Panc1 (cell line): ENCODE measurements at regions not wholly inside any gene's neighbourhood (a gene's known extent, or its start where the extent isn't known, plus 50 kb on each side); places are given as distances from the start of the nearest gene placed in this dataset.

Experiments
- ATAC-seq: fragments of 200-7000 bp; cut with Tn5 transposase; 2 replicates; pipeline ENCODE4 v1.9.1; 2020; ENCODE audit warnings: mild to moderate bottlenecking, moderate library complexity
- BruUV-seq: library from RNA; stranded (reverse); fragments of 400-500 nt; replicated peaks from 2 replicates; lab custom pipeline; 2021; lab: Mats Ljungman, UMichigan
- CTCF ChIA-PET: fragments of 300-600 bp; sonication (Branson Sonifier 250); formaldehyde crosslinking; loops from one replicate; lab custom pipeline; 2022; ENCODE audit warnings: antibody characterized with exemption; lab: Charles Lee
- POLR2A ChIA-PET: fragments of 300-600 bp; sonication (Branson Sonifier 250); formaldehyde crosslinking; loops from one replicate; lab custom pipeline; 2022; ENCODE audit warnings: antibody characterized with exemption; lab: Charles Lee
- DNase-seq: peaks from one replicate; pipeline ENCODE4 v3.0.0-alpha.2; 2010; ENCODE audit warnings: low read depth, low spot score
- H3K27ac ChIP-seq: 2 replicates; pipeline ENCODE4 v1.5.1; 2011; ENCODE audit warnings: mild to moderate bottlenecking, low read length, inconsistent platforms
- H3K27me3 ChIP-seq: fragments of 200-500 bp; sonication (Bioruptor generic); 2 replicates; pipeline ENCODE4 v1.6.0; 2014; ENCODE audit warnings: low read length, inconsistent platforms; ENCODE audit not compliant: control insufficient read depth, insufficient read depth
- H3K36me3 ChIP-seq: fragments of 200-500 bp; sonication (Bioruptor generic); 2 replicates; pipeline ENCODE4 v1.5.1; 2014; ENCODE audit warnings: inconsistent platforms, mild to moderate bottlenecking, low read length, moderate library complexity; ENCODE audit not compliant: control insufficient read depth, insufficient read depth
- H3K4me1 ChIP-seq: 2 replicates; pipeline ENCODE4 v1.5.1; 2011; ENCODE audit warnings: inconsistent platforms, mild to moderate bottlenecking, low read length, moderate library complexity; ENCODE audit not compliant: control insufficient read depth, insufficient read depth
- H3K4me3 ChIP-seq, 2 experiments: 2 replicates each; pipeline ENCODE4 v1.5.1; 2011 to 2012; ENCODE audit warnings: low read depth in 2 of 2, low read length in 2 of 2, mild to moderate bottlenecking in 2 of 2, inconsistent platforms in 1 of 2, moderate library complexity in 1 of 2
- H3K9me3 ChIP-seq: fragments of 200-500 bp; sonication (Bioruptor generic); 2 replicates; pipeline ENCODE4 v1.5.1; 2014; ENCODE audit warnings: low read depth, mild to moderate bottlenecking, inconsistent platforms, low read length, moderate library complexity; ENCODE audit not compliant: control insufficient read depth, insufficient read depth
- CTCF ChIP-seq: fragments of 450-650 bp; IDR thresholded peaks from 2 replicates; pipeline ENCODE4 v1.5.1; 2017; ENCODE audit warnings: mild to moderate bottlenecking
- POLR2AphosphoS5 ChIP-seq: IDR thresholded peaks from 2 replicates; pipeline ENCODE4 v1.6.1; 2012; ENCODE audit warnings: mild to moderate bottlenecking, low read depth, low read length, moderate library complexity
- SIN3A ChIP-seq: IDR thresholded peaks from 2 replicates; pipeline ENCODE4 v1.6.1; 2012; ENCODE audit warnings: low read depth, mild to moderate bottlenecking, low read length, moderate library complexity, borderline replicate concordance; ENCODE audit not compliant: insufficient read depth
- TCF7L2 ChIP-seq: IDR thresholded peaks from 2 replicates; pipeline ENCODE4 v1.6.1; 2011; ENCODE audit warnings: mild to moderate bottlenecking, low read depth, low read length, inconsistent platforms
- in situ Hi-C: cut with HindIII; loops from 2 replicates; pipeline ENCODE4 v1.10.0; 2016; ENCODE audit warnings: low sequenced_read_pairs, low pct_unique_long_range_greater_than_20kb
- intact Hi-C: fragments of 100-400 bp; cut with micrococcal nuclease; formaldehyde crosslinking; loops from one replicate; pipeline ENCODE4 v1.10.0; 2022; ENCODE audit not compliant: unreplicated experiment
- TF ChIP-seq, protein P1 (sequence below), 2 experiments: IDR thresholded peaks; 2 replicates each; pipeline ENCODE4 v1.6.1; 2011 to 2012; ENCODE audit warnings: low read depth in 2 of 2, control low read depth in 1 of 2, low read length in 1 of 2, mild to moderate bottlenecking in 1 of 2, moderate library complexity in 1 of 2; ENCODE audit not compliant: insufficient read depth in 1 of 2

DNA sequence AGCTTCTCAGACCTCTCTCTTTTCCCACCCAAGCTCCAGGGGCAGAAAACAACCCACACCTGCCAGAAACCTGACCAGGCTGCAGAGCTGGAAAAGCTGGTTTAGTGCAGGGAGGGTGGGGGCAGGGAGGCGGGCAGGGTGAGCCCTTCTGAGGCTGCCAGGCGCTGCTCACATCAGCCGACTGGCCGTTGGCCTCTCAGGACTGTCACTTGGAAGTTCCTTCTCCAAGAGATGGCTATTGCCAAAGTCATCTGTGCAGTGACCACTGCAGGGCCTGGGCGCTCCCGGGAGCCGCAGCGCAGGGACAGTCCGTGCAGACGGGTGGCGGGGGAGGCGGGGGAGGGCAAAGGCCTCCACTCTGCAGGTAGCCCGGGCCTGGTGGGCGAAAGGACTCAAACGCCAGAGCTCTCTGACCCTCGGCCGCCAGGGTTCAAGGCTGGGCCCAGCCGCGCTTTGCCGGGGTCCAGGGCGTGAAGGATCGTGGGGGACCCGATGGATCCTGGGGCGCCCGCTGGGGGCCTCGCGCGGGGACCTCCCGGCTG is 205.0 kb upstream of the IER5L start:
- Histone ChIP-seq H3K4me3 (peak overlapping the region; percentile 29 to 36; a peak in 3 of 4 replicates), H3K27me3 (no peaks in the 10 kb centered on the region), H3K36me3 (no peaks in the 10 kb centered on the region), H3K27ac (peak overlapping the region; percentile 70), H3K9me3 (no peaks in the 10 kb centered on the region), H3K4me1 (peaks cover 10% of the 10 kb centered on the region)
- no TSS peak for BruUV-seq
- intact Hi-C loops (no loop called here), in situ Hi-C loops (no loop called here)
- TF ChIP-seq CTCF (no peak), SIN3A (no peak), TCF7L2 (no peak), POLR2AphosphoS5 (no peak)
- TF ChIP-seq, protein P1, sequence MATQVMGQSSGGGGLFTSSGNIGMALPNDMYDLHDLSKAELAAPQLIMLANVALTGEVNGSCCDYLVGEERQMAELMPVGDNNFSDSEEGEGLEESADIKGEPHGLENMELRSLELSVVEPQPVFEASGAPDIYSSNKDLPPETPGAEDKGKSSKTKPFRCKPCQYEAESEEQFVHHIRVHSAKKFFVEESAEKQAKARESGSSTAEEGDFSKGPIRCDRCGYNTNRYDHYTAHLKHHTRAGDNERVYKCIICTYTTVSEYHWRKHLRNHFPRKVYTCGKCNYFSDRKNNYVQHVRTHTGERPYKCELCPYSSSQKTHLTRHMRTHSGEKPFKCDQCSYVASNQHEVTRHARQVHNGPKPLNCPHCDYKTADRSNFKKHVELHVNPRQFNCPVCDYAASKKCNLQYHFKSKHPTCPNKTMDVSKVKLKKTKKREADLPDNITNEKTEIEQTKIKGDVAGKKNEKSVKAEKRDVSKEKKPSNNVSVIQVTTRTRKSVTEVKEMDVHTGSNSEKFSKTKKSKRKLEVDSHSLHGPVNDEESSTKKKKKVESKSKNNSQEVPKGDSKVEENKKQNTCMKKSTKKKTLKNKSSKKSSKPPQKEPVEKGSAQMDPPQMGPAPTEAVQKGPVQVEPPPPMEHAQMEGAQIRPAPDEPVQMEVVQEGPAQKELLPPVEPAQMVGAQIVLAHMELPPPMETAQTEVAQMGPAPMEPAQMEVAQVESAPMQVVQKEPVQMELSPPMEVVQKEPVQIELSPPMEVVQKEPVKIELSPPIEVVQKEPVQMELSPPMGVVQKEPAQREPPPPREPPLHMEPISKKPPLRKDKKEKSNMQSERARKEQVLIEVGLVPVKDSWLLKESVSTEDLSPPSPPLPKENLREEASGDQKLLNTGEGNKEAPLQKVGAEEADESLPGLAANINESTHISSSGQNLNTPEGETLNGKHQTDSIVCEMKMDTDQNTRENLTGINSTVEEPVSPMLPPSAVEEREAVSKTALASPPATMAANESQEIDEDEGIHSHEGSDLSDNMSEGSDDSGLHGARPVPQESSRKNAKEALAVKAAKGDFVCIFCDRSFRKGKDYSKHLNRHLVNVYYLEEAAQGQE (IDR thresholded peaks at IDR 0.05; ENCODE audit: insufficient read depth in 1 of 2, low read depth in 2 of 2, low read length in 1 of 2), result no peak
- ATAC-seq, result peak; percentile 79
- CTCF ChIA-PET, result no interaction called here
- no peak for DNase-seq
- POLR2A ChIA-PET, result interaction anchor here (0.6 kb wide), 1 partner anchor 244 kb away, joined by 3 read pairs; no protein-coding TSS in a partner anchor

GRCh38 chr9:129382281-129383018 is 204.4 kb upstream of the IER5L start:
- TF ChIP-seq CTCF (no peak), SIN3A (no peak), TCF7L2 (no peak), POLR2AphosphoS5 (no peak)
- TF ChIP-seq, protein P1 (IDR thresholded peaks at IDR 0.05; ENCODE audit: insufficient read depth in 1 of 2, low read depth in 2 of 2, low read length in 1 of 2), result no peak
- peak overlapping the region; percentile 70 for H3K27ac ChIP-seq
- no peaks in the 10 kb centered on the region for H3K27me3 ChIP-seq
- POLR2A ChIA-PET, result interaction anchor here (0.6 kb wide), 2 partner anchors 8 to 243 kb away, joined by 3 read pairs; no protein-coding TSS in a partner anchor
- no TSS peak for BruUV-seq
- peaks cover 10% of the 10 kb centered on the region for H3K4me1 ChIP-seq
- CTCF ChIA-PET, result no interaction called here
- in situ Hi-C loops, result no loop called here
- intact Hi-C loops, result no loop called here
- no peaks in the 10 kb centered on the region for H3K9me3 ChIP-seq
- ATAC-seq (no peak), DNase-seq (no peak)
- peak overlapping the region in 1 of 2 experiments; percentile 36; a peak in 1 of 4 replicates for H3K4me3 ChIP-seq
- no peaks in the 10 kb centered on the region for H3K36me3 ChIP-seq
